HCT116 (cell line): ENCODE measurements at regions not wholly inside any gene's neighbourhood (a gene's known extent, or its start where the extent isn't known, plus 50 kb on each side); places are given as distances from the start of the nearest gene placed in this dataset.

ENCODE experiments used
- ATAC-seq: fragments of 200-7000 bp; cut with Tn5 transposase; 2 replicates; pipeline ENCODE4 v1.9.1; 2020; ENCODE audit warnings: mild to moderate bottlenecking, moderate library complexity
- BruUV-seq: library from RNA; stranded (reverse); fragments of 400-500 nt; replicated peaks from 2 replicates; lab custom pipeline; 2021; lab: Mats Ljungman, UMichigan
- CTCF ChIA-PET: fragments of 300-600 bp; sonication (Branson Sonifier 250); formaldehyde crosslinking; loops from one replicate; lab custom pipeline; 2021; ENCODE audit warnings: antibody characterized with exemption; lab: Charles Lee
- POLR2A ChIA-PET: fragments of 300-600, 350-600 bp; sonication (Branson Sonifier 250); formaldehyde crosslinking; loops from one replicate; lab custom pipeline; 2021; ENCODE audit warnings: antibody characterized with exemption; lab: Charles Lee
- RAD21 ChIA-PET, 2 experiments: fragments of 300-600 bp; sonication (Branson Sonifier 250); formaldehyde crosslinking; loops; one replicate each; lab custom pipeline; 2023; ENCODE audit warnings: low total read pairs in 2 of 2; ENCODE audit not compliant: uncharacterized antibody in 2 of 2, unreplicated experiment in 2 of 2, low non-redundant PET in 1 of 2; lab: Charles Lee
- DNase-seq: peaks from one replicate; pipeline ENCODE4 v3.0.0-alpha.2; 2010; ENCODE audit warnings: low read depth, low spot score
- H2AFZ ChIP-seq: fragments of 200-600 bp; shearing (Covaris generic), sonication (generic); 2 replicates; pipeline ENCODE4 v1.6.1; 2017; ENCODE audit warnings: low read depth, mixed run types, mixed read lengths, antibody characterized with exemption, low read length; ENCODE audit not compliant: poor library complexity, severe bottlenecking
- H3K27ac ChIP-seq: 2 replicates; pipeline ENCODE4 v1.5.1; 2012; ENCODE audit warnings: low read depth, low read length
- H3K27me3 ChIP-seq: fragments of 200-600 bp; sonication (generic); 2 replicates; pipeline ENCODE4 v1.6.1; 2016; ENCODE audit warnings: mixed run types, low read length, mixed read lengths; ENCODE audit not compliant: insufficient read depth
- H3K36me3 ChIP-seq, 2 experiments: fragments of 200-500 bp in 1 of 2; fragments of 200-600 bp in 1 of 2; sonication (Bioruptor generic) in 1 of 2; sonication (generic) in 1 of 2; 2 replicates each; pipeline versions ENCODE4 v1.5.1 to v1.6.1; 2014 to 2016; ENCODE audit warnings: low read length in 2 of 2, inconsistent platforms in 1 of 2, mixed read lengths in 1 of 2, mixed run types in 1 of 2; ENCODE audit not compliant: insufficient read depth in 2 of 2, control insufficient read depth in 1 of 2
- H3K4me1 ChIP-seq, 2 experiments: fragments of 200-600 bp in 1 of 2; sonication (generic) in 1 of 2; 2 replicates each; pipeline versions ENCODE4 v1.5.1 to v1.6.1; 2012 to 2017; ENCODE audit warnings: low read length in 2 of 2, inconsistent platforms in 1 of 2, mild to moderate bottlenecking in 1 of 2, mixed read lengths in 1 of 2, mixed run types in 1 of 2, moderate library complexity in 1 of 2; ENCODE audit not compliant: insufficient read depth in 2 of 2, control insufficient read depth in 1 of 2
- H3K4me2 ChIP-seq: fragments of 200-600 bp; sonication (generic); 2 replicates; pipeline ENCODE4 v1.6.1; 2017; ENCODE audit warnings: mixed run types, low read length, mixed read lengths
- H3K4me3 ChIP-seq, 2 experiments: fragments of 200-600 bp in 1 of 2; sonication (generic) in 1 of 2; replicated peaks in 1 of 2; 2 replicates each; pipeline ENCODE4 v1.5.1; 2011 to 2016; ENCODE audit warnings: low read length in 2 of 2, control low read depth in 1 of 2, low read depth in 1 of 2, mild to moderate bottlenecking in 1 of 2, mixed read lengths in 1 of 2, mixed run types in 1 of 2
- H3K79me2 ChIP-seq: fragments of 200-600 bp; sonication (generic); 2 replicates; pipeline ENCODE4 v1.6.1; 2017; ENCODE audit warnings: mild to moderate bottlenecking, mixed run types, low read length, moderate library complexity, mixed read lengths; ENCODE audit not compliant: insufficient read depth
- H3K9ac ChIP-seq: fragments of 200-600 bp; sonication (generic); 2 replicates; pipeline ENCODE4 v1.6.1; 2016; ENCODE audit warnings: low read length, mixed read lengths
- H3K9me2 ChIP-seq: fragments of 200-600 bp; sonication (generic), shearing (Covaris generic); 2 replicates; pipeline ENCODE4 v1.6.1; 2017; ENCODE audit warnings: mixed run types, mild to moderate bottlenecking, moderate library complexity; ENCODE audit not compliant: insufficient read depth
- H3K9me3 ChIP-seq, 2 experiments: fragments of 200-500 bp in 1 of 2; fragments of 200-600 bp in 1 of 2; sonication (Bioruptor generic) in 1 of 2; sonication (generic) in 1 of 2; 2 replicates each; pipeline ENCODE4 v1.6.1; 2014 to 2017; ENCODE audit warnings: low read length in 2 of 2, mixed read lengths in 2 of 2, inconsistent platforms in 1 of 2, low read depth in 1 of 2, mild to moderate bottlenecking in 1 of 2, mixed run types in 1 of 2, moderate library complexity in 1 of 2; ENCODE audit not compliant: control insufficient read depth in 1 of 2, insufficient read depth in 1 of 2
- H4K20me1 ChIP-seq: fragments of 200-600 bp; sonication (generic), shearing (Covaris generic); 2 replicates; pipeline ENCODE4 v1.6.1; 2017; ENCODE audit warnings: mixed run types, mild to moderate bottlenecking, moderate library complexity; ENCODE audit not compliant: insufficient read depth
- CBX3 ChIP-seq: IDR thresholded peaks from 2 replicates; pipeline ENCODE4 v1.6.1; 2012; ENCODE audit warnings: low read depth
- CEBPB ChIP-seq: IDR thresholded peaks from 2 replicates; pipeline ENCODE4 v1.6.1; 2012; ENCODE audit warnings: low read depth
- CTCF ChIP-seq, 3 experiments: fragments of 200-600 bp in 1 of 3; sonication (generic) in 1 of 3; IDR thresholded peaks in 2 of 3; conservative IDR thresholded peaks in 1 of 3; 2 replicates each; pipeline ENCODE4 v1.5.1; 2012 to 2017; ENCODE audit warnings: low read depth in 2 of 3, low read length in 2 of 3, antibody characterized with exemption in 1 of 3, borderline replicate concordance in 1 of 3, control low read depth in 1 of 3, mild to moderate bottlenecking in 1 of 3, mixed read lengths in 1 of 3, mixed run types in 1 of 3, moderate library complexity in 1 of 3; ENCODE audit not compliant: insufficient read depth in 1 of 3
- EGR1 ChIP-seq: IDR thresholded peaks from 2 replicates; pipeline ENCODE4 v1.6.1; 2012; ENCODE audit warnings: low read depth
- EZH2 ChIP-seq: fragments of 200-600 bp; sonication (generic); IDR thresholded peaks from 2 replicates; pipeline ENCODE4 v1.6.1; 2017; ENCODE audit warnings: antibody characterized with exemption, mixed run types
- EZH2phosphoT487 ChIP-seq: fragments of 200-600 bp; IDR thresholded peaks from 2 replicates; pipeline ENCODE4 v1.6.1; 2018; ENCODE audit warnings: antibody characterized with exemption, borderline replicate concordance
- FOSL1 ChIP-seq: IDR thresholded peaks from 2 replicates; pipeline ENCODE4 v1.6.1; 2012; ENCODE audit warnings: low read depth
- POLR2AphosphoS5 ChIP-seq: IDR thresholded peaks from 2 replicates; pipeline ENCODE4 v1.6.1; 2011; ENCODE audit warnings: mild to moderate bottlenecking, low read depth, low read length, moderate library complexity
- RAD21 ChIP-seq: IDR thresholded peaks from 2 replicates; pipeline ENCODE4 v1.6.1; 2012; ENCODE audit warnings: low read depth, mild to moderate bottlenecking
- SIN3A ChIP-seq: IDR thresholded peaks from 2 replicates; pipeline ENCODE4 v1.6.1; 2012; ENCODE audit warnings: low read depth
- SP1 ChIP-seq: IDR thresholded peaks from 2 replicates; pipeline ENCODE4 v1.6.1; 2012; ENCODE audit warnings: low read depth
- SRF ChIP-seq: IDR thresholded peaks from 2 replicates; pipeline ENCODE4 v1.6.1; 2012; ENCODE audit warnings: low read depth
- TCF7L2 ChIP-seq: IDR thresholded peaks from 2 replicates; pipeline ENCODE4 v1.7.0; 2011; ENCODE audit warnings: borderline replicate concordance, inconsistent platforms; ENCODE audit not compliant: insufficient read depth, insufficient read length; ENCODE audit errors: extremely low read depth
- YY1 ChIP-seq: IDR thresholded peaks from 2 replicates; pipeline ENCODE4 v1.6.1; 2011; ENCODE audit warnings: low read length, low read depth, moderate library complexity, mild to moderate bottlenecking; ENCODE audit not compliant: insufficient replicate concordance; ENCODE audit errors: extremely low read depth
- ZNF274 ChIP-seq: fragments of 200-500 bp; sonication (Bioruptor generic); IDR thresholded peaks from 2 replicates; pipeline ENCODE4 v1.6.1; 2014; ENCODE audit warnings: mild to moderate bottlenecking, low read depth, low read length, inconsistent platforms
- intact Hi-C: fragments of 100-400 bp; cut with micrococcal nuclease; formaldehyde crosslinking; loops from 2 replicates; pipeline ENCODE4 v1.10.0; 2022
- TF ChIP-seq, protein P1 (sequence below): IDR thresholded peaks from 2 replicates; pipeline ENCODE4 v1.6.1; 2012
- TF ChIP-seq, protein P2 (sequence below): IDR thresholded peaks from 2 replicates; pipeline ENCODE4 v1.6.1; 2012; ENCODE audit warnings: low read depth

- Histone ChIP-seq H3K27me3 (no peaks in the 10 kb centered on the region; the same call in 1 of the 2 replicates), H3K4me3 (no peak overlapping the region), H4K20me1 (no peaks in the 10 kb centered on the region), H2AFZ (no peak overlapping the region)
- BruUV-seq: no TSS peak
- ATAC-seq: peak; percentile 36; the same call in 1 of the 2 replicates
- no peak for TF ChIP-seq EZH2phosphoT487
- TF ChIP-seq CEBPB: no peak
- no peak for TF ChIP-seq ZNF274
- no peak for TF ChIP-seq SP1
- no peak for TF ChIP-seq RAD21
- TF ChIP-seq FOSL1: no peak
- no peak for TF ChIP-seq EZH2
- no peak for TF ChIP-seq SIN3A
- no peak for TF ChIP-seq POLR2AphosphoS5
- no peak for TF ChIP-seq CTCF (IDR thresholded peaks at IDR 0.05 in 2 of 3, conservative IDR thresholded peaks at IDR 0.05 in 1 of 3; ENCODE audit: borderline replicate concordance in 1 of 3, insufficient read depth in 1 of 3, low read depth in 2 of 3, low read length in 2 of 3)
- no peak for TF ChIP-seq EGR1
- no peak for TF ChIP-seq TCF7L2
- TF ChIP-seq SRF: no peak
- no peak for TF ChIP-seq CBX3
- TF ChIP-seq, protein P1, sequence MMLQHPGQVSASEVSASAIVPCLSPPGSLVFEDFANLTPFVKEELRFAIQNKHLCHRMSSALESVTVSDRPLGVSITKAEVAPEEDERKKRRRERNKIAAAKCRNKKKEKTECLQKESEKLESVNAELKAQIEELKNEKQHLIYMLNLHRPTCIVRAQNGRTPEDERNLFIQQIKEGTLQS: no peak
- TF ChIP-seq YY1: no peak
- TF ChIP-seq, protein P2, sequence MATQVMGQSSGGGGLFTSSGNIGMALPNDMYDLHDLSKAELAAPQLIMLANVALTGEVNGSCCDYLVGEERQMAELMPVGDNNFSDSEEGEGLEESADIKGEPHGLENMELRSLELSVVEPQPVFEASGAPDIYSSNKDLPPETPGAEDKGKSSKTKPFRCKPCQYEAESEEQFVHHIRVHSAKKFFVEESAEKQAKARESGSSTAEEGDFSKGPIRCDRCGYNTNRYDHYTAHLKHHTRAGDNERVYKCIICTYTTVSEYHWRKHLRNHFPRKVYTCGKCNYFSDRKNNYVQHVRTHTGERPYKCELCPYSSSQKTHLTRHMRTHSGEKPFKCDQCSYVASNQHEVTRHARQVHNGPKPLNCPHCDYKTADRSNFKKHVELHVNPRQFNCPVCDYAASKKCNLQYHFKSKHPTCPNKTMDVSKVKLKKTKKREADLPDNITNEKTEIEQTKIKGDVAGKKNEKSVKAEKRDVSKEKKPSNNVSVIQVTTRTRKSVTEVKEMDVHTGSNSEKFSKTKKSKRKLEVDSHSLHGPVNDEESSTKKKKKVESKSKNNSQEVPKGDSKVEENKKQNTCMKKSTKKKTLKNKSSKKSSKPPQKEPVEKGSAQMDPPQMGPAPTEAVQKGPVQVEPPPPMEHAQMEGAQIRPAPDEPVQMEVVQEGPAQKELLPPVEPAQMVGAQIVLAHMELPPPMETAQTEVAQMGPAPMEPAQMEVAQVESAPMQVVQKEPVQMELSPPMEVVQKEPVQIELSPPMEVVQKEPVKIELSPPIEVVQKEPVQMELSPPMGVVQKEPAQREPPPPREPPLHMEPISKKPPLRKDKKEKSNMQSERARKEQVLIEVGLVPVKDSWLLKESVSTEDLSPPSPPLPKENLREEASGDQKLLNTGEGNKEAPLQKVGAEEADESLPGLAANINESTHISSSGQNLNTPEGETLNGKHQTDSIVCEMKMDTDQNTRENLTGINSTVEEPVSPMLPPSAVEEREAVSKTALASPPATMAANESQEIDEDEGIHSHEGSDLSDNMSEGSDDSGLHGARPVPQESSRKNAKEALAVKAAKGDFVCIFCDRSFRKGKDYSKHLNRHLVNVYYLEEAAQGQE: no peak
- TF ChIP-seq, all 23 proteins: peak for 0
- ChIA-PET CTCF (no interaction called here), RAD21 (no interaction called here), POLR2A (no interaction called here)
- Histone ChIP-seq H3K4me2 (no peak overlapping the region), H3K79me2 (no peaks in the 10 kb centered on the region), H3K4me1 (no peaks in the 10 kb centered on the region), H3K9me3 (no peaks in the 10 kb centered on the region), H3K27ac (no peak overlapping the region), H3K9me2 (no peaks in the 10 kb centered on the region), H3K9ac (no peak overlapping the region), H3K36me3 (no peaks in the 10 kb centered on the region)
- intact Hi-C loops: no loop called here
- DNase-seq: no peak
Measured at GRCh38 chr3:135310317-135310716, 515.3 kb downstream of the EPHB1 start.
